WTC11 (cell line): ENCODE measurements at regions not wholly inside any gene's neighbourhood (a gene's known extent, or its start where the extent isn't known, plus 50 kb on each side); places are given as distances from the start of the nearest gene placed in this dataset.

Source experiments
- AFF4 ChIP-seq: sonication (generic); formaldehyde crosslinking; IDR thresholded peaks from 2 replicates; pipeline ENCODE4 v1.8.1; 2023; ENCODE audit warnings: mild to moderate bottlenecking, missing genetic modification reagents, borderline replicate concordance
- ARID4B ChIP-seq: sonication (generic); formaldehyde crosslinking; IDR thresholded peaks from 2 replicates; pipeline ENCODE4 v1.8.0; 2023; ENCODE audit warnings: missing genetic modification reagents, mild to moderate bottlenecking, borderline replicate concordance
- ATF2 ChIP-seq: sonication (generic); formaldehyde crosslinking; IDR thresholded peaks from 2 replicates; pipeline ENCODE4 v1.8.1; 2022; ENCODE audit warnings: low read depth, missing genetic modification reagents, borderline replicate concordance
- CTCF ChIP-seq: fragments of 200-600 bp; IDR thresholded peaks from 2 replicates; pipeline ENCODE4 v1.8.0; 2022; ENCODE audit warnings: antibody characterized with exemption
- E2F5 ChIP-seq: sonication (generic); formaldehyde crosslinking; IDR thresholded peaks from 2 replicates; pipeline ENCODE4 v1.8.1; 2022; ENCODE audit warnings: mild to moderate bottlenecking, moderate library complexity, missing genetic modification reagents
- ELF4 ChIP-seq: sonication (generic); formaldehyde crosslinking; IDR thresholded peaks from 2 replicates; pipeline ENCODE4 v1.8.1; 2022; ENCODE audit warnings: low read depth, mild to moderate bottlenecking, moderate library complexity, missing genetic modification reagents
- EMX1 ChIP-seq: fragments of 250-450 bp; sonication (Bioruptor Pico); IDR thresholded peaks from 2 replicates; pipeline ENCODE4 v1.8.0; 2021; ENCODE audit warnings: mild to moderate bottlenecking
- NR2C2 ChIP-seq: sonication (generic); formaldehyde crosslinking; IDR thresholded peaks from 2 replicates; pipeline ENCODE4 v1.8.0; 2022; ENCODE audit warnings: mild to moderate bottlenecking, missing genetic modification reagents
- SMAD3 ChIP-seq: sonication (generic); formaldehyde crosslinking; IDR thresholded peaks from 2 replicates; pipeline ENCODE4 v1.8.0; 2022; ENCODE audit warnings: missing genetic modification reagents, mild to moderate bottlenecking, borderline replicate concordance
- SMAD4 ChIP-seq: sonication (generic); formaldehyde crosslinking; IDR thresholded peaks from 2 replicates; pipeline ENCODE4 v1.8.0; 2022; ENCODE audit warnings: mild to moderate bottlenecking, missing genetic modification reagents
- TEAD4 ChIP-seq: sonication (generic); formaldehyde crosslinking; IDR thresholded peaks from 2 replicates; pipeline ENCODE4 v1.8.0; 2022; ENCODE audit warnings: mild to moderate bottlenecking, missing genetic modification reagents
- TP53 ChIP-seq: sonication (generic); formaldehyde crosslinking; IDR thresholded peaks from 2 replicates; pipeline ENCODE4 v1.8.1; 2023; ENCODE audit warnings: mild to moderate bottlenecking, missing genetic modification reagents

GRCh38 chr3:71944482-71945065 lies 159.6 kb upstream of the PROK2 start:
- no peak for TF ChIP-seq SMAD4 (CRISPR knock-in tag)
- no peak for TF ChIP-seq CTCF
- no peak for TF ChIP-seq ATF2
- TF ChIP-seq ARID4B: no peak
- TF ChIP-seq TP53 (CRISPR knock-in tag): no peak
- TF ChIP-seq SMAD3 (CRISPR knock-in tag): no peak
- no peak for TF ChIP-seq TEAD4 (CRISPR knock-in tag)
- no peak for TF ChIP-seq NR2C2
- TF ChIP-seq ELF4 (CRISPR knock-in tag): no peak
- no peak for TF ChIP-seq AFF4 (CRISPR knock-in tag)
- TF ChIP-seq E2F5: no peak
- no peak for TF ChIP-seq EMX1 (CRISPR knock-in tag)
